Activated naive CD8-positive, alpha-beta T cell (primary cell): ENCODE measurements at regions not wholly inside any gene's neighbourhood (a gene's known extent, or its start where the extent isn't known, plus 50 kb on each side); places are given as distances from the start of the nearest gene placed in this dataset.

Experiments used
- H3K27ac Mint-ChIP-seq: one replicate; pipeline ENCODE4 v1.8.0; 2021; ENCODE audit warnings: mixed read lengths
- H3K27me3 Mint-ChIP-seq: one replicate; pipeline ENCODE4 v1.8.0; 2021; ENCODE audit warnings: mixed read lengths
- H3K36me3 Mint-ChIP-seq: one replicate; pipeline ENCODE4 v1.8.0; 2021; ENCODE audit warnings: mixed read lengths
- H3K4me1 Mint-ChIP-seq: one replicate; pipeline ENCODE4 v1.8.0; 2021; ENCODE audit warnings: low read depth, mixed read lengths
- H3K4me3 Mint-ChIP-seq: one replicate; pipeline ENCODE4 v1.8.0; 2021; ENCODE audit warnings: mild to moderate bottlenecking, mixed read lengths
- H3K9me3 Mint-ChIP-seq: one replicate; pipeline ENCODE4 v1.8.0; 2021; ENCODE audit warnings: low read depth, mixed read lengths

GRCh38 chr14:66104486-66104885, 381.7 kb upstream of the CCDC196 start:
- Mint-ChIP-seq H3K4me3 (no peak overlapping the region), H3K4me1 (no peaks in the 10 kb centered on the region), H3K36me3 (peaks cover 5% of the 10 kb centered on the region), H3K27me3 (peaks cover 3% of the 10 kb centered on the region), H3K9me3 (no peaks in the 10 kb centered on the region), H3K27ac (no peak overlapping the region)

- Mint-ChIP-seq H3K27ac (no peak overlapping the region), H3K4me3 (no peak overlapping the region)
These were observed 380.4 kb upstream of the CCDC196 start for GRCh38 chr14:66105815-66106214.

GRCh38 chr14:66109426-66109825, 376.7 kb upstream of the CCDC196 start:
- Mint-ChIP-seq H3K4me3 (no peak overlapping the region), H3K27ac (no peak overlapping the region), H3K36me3 (peaks cover 6% of the 10 kb centered on the region), H3K9me3 (no peaks in the 10 kb centered on the region), H3K27me3 (no peaks in the 10 kb centered on the region), H3K4me1 (no peaks in the 10 kb centered on the region)

More at GRCh38 chr14:66105815-66106214, 380.4 kb upstream of the CCDC196 start:
- H3K4me1 Mint-ChIP-seq = no peaks in the 10 kb centered on the region
- H3K36me3 Mint-ChIP-seq = peaks cover 5% of the 10 kb centered on the region
- peaks cover 3% of the 10 kb centered on the region for H3K27me3 Mint-ChIP-seq
- no peaks in the 10 kb centered on the region for H3K9me3 Mint-ChIP-seq

GRCh38 chr14:66111891-66112290, 374.3 kb upstream of the CCDC196 start:
- Mint-ChIP-seq H3K4me3 (no peak overlapping the region), H3K36me3 (peaks cover 4% of the 10 kb centered on the region), H3K4me1 (no peaks in the 10 kb centered on the region), H3K27me3 (no peaks in the 10 kb centered on the region), H3K9me3 (no peaks in the 10 kb centered on the region), H3K27ac (no peak overlapping the region)

GRCh38 chr14:66114071-66114470, 372.1 kb upstream of the CCDC196 start:
- no peaks in the 10 kb centered on the region for H3K4me1 Mint-ChIP-seq
- peaks cover 4% of the 10 kb centered on the region for H3K36me3 Mint-ChIP-seq
- H3K27ac Mint-ChIP-seq = no peak overlapping the region
- no peak overlapping the region for H3K4me3 Mint-ChIP-seq
- H3K27me3 Mint-ChIP-seq = peaks cover 4% of the 10 kb centered on the region
- H3K9me3 Mint-ChIP-seq = no peaks in the 10 kb centered on the region

GRCh38 chr14:66115740-66116502, 370.2 kb upstream of the CCDC196 start:
- Mint-ChIP-seq H3K27me3 (peaks cover 4% of the 10 kb centered on the region), H3K27ac (no peak overlapping the region), H3K4me3 (no peak overlapping the region), H3K9me3 (no peaks in the 10 kb centered on the region), H3K36me3 (peaks cover 4% of the 10 kb centered on the region), H3K4me1 (no peaks in the 10 kb centered on the region)

- Mint-ChIP-seq H3K27ac (no peak overlapping the region), H3K4me1 (no peaks in the 10 kb centered on the region), H3K9me3 (no peaks in the 10 kb centered on the region), H3K4me3 (no peak overlapping the region), H3K36me3 (peaks cover 2% of the 10 kb centered on the region), H3K27me3 (peaks cover 4% of the 10 kb centered on the region)
These were observed 369.4 kb upstream of the CCDC196 start for GRCh38 chr14:66116732-66117131.

GRCh38 chr14:66117600-66117999, 368.6 kb upstream of the CCDC196 start:
- Mint-ChIP-seq H3K9me3 (no peaks in the 10 kb centered on the region), H3K4me3 (no peak overlapping the region), H3K27me3 (peaks cover 4% of the 10 kb centered on the region), H3K27ac (no peak overlapping the region), H3K36me3 (peaks cover 2% of the 10 kb centered on the region), H3K4me1 (no peaks in the 10 kb centered on the region)

GRCh38 chr14:66119606-66120231, 366.5 kb upstream of the CCDC196 start:
- Mint-ChIP-seq H3K27ac (no peak overlapping the region), H3K27me3 (peaks cover 4% of the 10 kb centered on the region)

GRCh38 chr14:66120402-66120801, 365.8 kb upstream of the CCDC196 start:
- Mint-ChIP-seq H3K9me3 (no peaks in the 10 kb centered on the region), H3K4me3 (no peak overlapping the region), H3K27ac (no peak overlapping the region), H3K4me1 (no peaks in the 10 kb centered on the region), H3K36me3 (no peaks in the 10 kb centered on the region), H3K27me3 (peaks cover 6% of the 10 kb centered on the region)

More at GRCh38 chr14:66119606-66120231, 366.5 kb upstream of the CCDC196 start:
- Mint-ChIP-seq H3K36me3 (no peaks in the 10 kb centered on the region), H3K4me1 (no peaks in the 10 kb centered on the region), H3K9me3 (no peaks in the 10 kb centered on the region), H3K4me3 (no peak overlapping the region)

GRCh38 chr14:66121859-66122258, 364.3 kb upstream of the CCDC196 start:
- no peak overlapping the region for H3K4me3 Mint-ChIP-seq
- H3K36me3 Mint-ChIP-seq = no peaks in the 10 kb centered on the region
- H3K9me3 Mint-ChIP-seq = no peaks in the 10 kb centered on the region
- H3K27me3 Mint-ChIP-seq = peaks cover 6% of the 10 kb centered on the region
- no peak overlapping the region for H3K27ac Mint-ChIP-seq
- H3K4me1 Mint-ChIP-seq = no peaks in the 10 kb centered on the region

GRCh38 chr14:66129224-66129623, 356.9 kb upstream of the CCDC196 start:
- peaks cover 3% of the 10 kb centered on the region for H3K27me3 Mint-ChIP-seq
- H3K27ac Mint-ChIP-seq = no peak overlapping the region
- no peaks in the 10 kb centered on the region for H3K4me1 Mint-ChIP-seq
- no peaks in the 10 kb centered on the region for H3K9me3 Mint-ChIP-seq
- no peak overlapping the region for H3K4me3 Mint-ChIP-seq
- H3K36me3 Mint-ChIP-seq = no peaks in the 10 kb centered on the region

GRCh38 chr14:66131111-66131510, 355.1 kb upstream of the CCDC196 start:
- Mint-ChIP-seq H3K27ac (no peak overlapping the region), H3K4me3 (no peak overlapping the region), H3K4me1 (no peaks in the 10 kb centered on the region), H3K9me3 (no peaks in the 10 kb centered on the region), H3K27me3 (peaks cover 1% of the 10 kb centered on the region), H3K36me3 (no peaks in the 10 kb centered on the region)

- H3K36me3 Mint-ChIP-seq = no peaks in the 10 kb centered on the region
- no peaks in the 10 kb centered on the region for H3K27me3 Mint-ChIP-seq
- no peak overlapping the region for H3K4me3 Mint-ChIP-seq
- H3K27ac Mint-ChIP-seq = no peak overlapping the region
- no peaks in the 10 kb centered on the region for H3K4me1 Mint-ChIP-seq
- no peaks in the 10 kb centered on the region for H3K9me3 Mint-ChIP-seq
These were observed 352.5 kb upstream of the CCDC196 start for GRCh38 chr14:66133666-66134065.

- Mint-ChIP-seq H3K9me3 (no peaks in the 10 kb centered on the region), H3K36me3 (no peaks in the 10 kb centered on the region), H3K4me3 (no peak overlapping the region), H3K4me1 (no peaks in the 10 kb centered on the region), H3K27ac (no peak overlapping the region), H3K27me3 (no peaks in the 10 kb centered on the region)
These were observed 350.3 kb upstream of the CCDC196 start for GRCh38 chr14:66135831-66136230.

GRCh38 chr14:66137081-66137480, 349.1 kb upstream of the CCDC196 start:
- Mint-ChIP-seq H3K36me3 (no peaks in the 10 kb centered on the region), H3K4me3 (no peak overlapping the region), H3K27ac (no peak overlapping the region), H3K9me3 (no peaks in the 10 kb centered on the region), H3K4me1 (no peaks in the 10 kb centered on the region), H3K27me3 (no peaks in the 10 kb centered on the region)
